ENCODE measurements at regions not wholly inside any gene's neighbourhood (a gene's known extent, or its start where the extent isn't known, plus 50 kb on each side); places are given as distances from the start of the nearest gene placed in this dataset.

- DNase-seq (ENCODE audit: low spot score), result no peak
- H3K9me3 ChIP-seq, result no peaks in the 10 kb centered on the region
- no peak overlapping the region for H3K4me3 ChIP-seq
- H3K27ac ChIP-seq, result no peak overlapping the region
- no peaks in the 10 kb centered on the region for H3K36me3 ChIP-seq
- no peak for TF ChIP-seq CTCF (IDR thresholded peaks at IDR 0.05)
- H3K4me1 ChIP-seq, result no peaks in the 10 kb centered on the region
- H3K27me3 ChIP-seq, result no peaks in the 10 kb centered on the region
Measured at GRCh38 chr13:64962404-64962803, 2267.7 kb downstream of the PCDH9 start.

DNA sequence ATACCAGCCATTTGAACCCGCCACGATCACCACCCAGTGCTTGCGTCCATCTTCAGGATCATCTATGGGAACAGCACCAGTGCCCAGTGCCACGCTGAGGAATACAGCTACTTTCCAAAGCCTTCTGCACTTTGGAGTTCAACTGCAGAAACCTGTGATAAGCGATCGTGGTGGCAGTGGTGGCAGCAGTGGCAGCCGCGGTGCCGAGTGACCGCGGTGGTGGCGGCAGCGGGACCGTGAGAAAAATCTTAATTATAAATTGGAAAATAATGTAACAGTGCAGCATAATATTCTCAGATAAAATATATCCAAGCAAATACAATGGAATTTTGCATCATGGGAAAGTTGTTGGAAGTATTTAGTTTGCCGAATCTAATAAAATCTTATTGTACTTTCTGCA, 2270.9 kb downstream of the PCDH9 start:
- H3K27me3 ChIP-seq, result no peaks in the 10 kb centered on the region
- no peak overlapping the region for H3K4me3 ChIP-seq
- no peaks in the 10 kb centered on the region for H3K9me3 ChIP-seq
- TF ChIP-seq CTCF (IDR thresholded peaks at IDR 0.05), result no peak
- H3K27ac ChIP-seq, result no peak overlapping the region
- H3K4me1 ChIP-seq, result no peaks in the 10 kb centered on the region
- H3K36me3 ChIP-seq, result no peaks in the 10 kb centered on the region
- DNase-seq (ENCODE audit: low spot score), result no peak

GRCh38 chr13:64958106-64958505, 2272.0 kb downstream of the PCDH9 start:
- DNase-seq (ENCODE audit: low spot score), result no peak
- no peaks in the 10 kb centered on the region for H3K4me1 ChIP-seq
- TF ChIP-seq CTCF (IDR thresholded peaks at IDR 0.05), result no peak
- no peak overlapping the region for H3K4me3 ChIP-seq
- no peaks in the 10 kb centered on the region for H3K27me3 ChIP-seq
- H3K36me3 ChIP-seq, result no peaks in the 10 kb centered on the region
- H3K9me3 ChIP-seq, result no peaks in the 10 kb centered on the region
- no peak overlapping the region for H3K27ac ChIP-seq

DNA sequence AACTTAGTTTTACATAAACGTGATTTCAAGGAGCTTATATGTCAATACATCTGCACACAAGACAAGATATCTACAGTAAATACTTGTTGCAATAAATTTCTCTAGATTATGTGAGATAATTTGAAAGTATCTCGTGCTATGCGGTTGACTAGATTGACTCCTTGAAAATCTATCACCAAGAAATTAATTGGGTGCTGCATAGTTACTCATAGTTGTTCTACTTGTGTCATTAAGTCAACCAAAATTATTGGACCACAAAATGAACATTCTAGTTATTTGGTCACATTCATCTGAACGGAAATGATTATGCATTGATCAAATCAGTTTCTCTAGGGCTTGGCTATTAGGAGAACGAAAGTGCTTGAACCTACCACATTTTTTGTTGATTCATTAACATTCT, 2291.5 kb downstream of the PCDH9 start:
- TF ChIP-seq CTCF (IDR thresholded peaks at IDR 0.05), result no peak
- no peak for DNase-seq (ENCODE audit: low spot score)
- no peak overlapping the region for H3K27ac ChIP-seq
- no peaks in the 10 kb centered on the region for H3K4me1 ChIP-seq
- H3K4me3 ChIP-seq, result no peak overlapping the region
- no peaks in the 10 kb centered on the region for H3K36me3 ChIP-seq
- H3K9me3 ChIP-seq, result no peaks in the 10 kb centered on the region
- no peaks in the 10 kb centered on the region for H3K27me3 ChIP-seq

- H3K4me1 ChIP-seq, result no peaks in the 10 kb centered on the region
- H3K4me3 ChIP-seq, result no peak overlapping the region
- H3K9me3 ChIP-seq, result no peaks in the 10 kb centered on the region
- no peaks in the 10 kb centered on the region for H3K27me3 ChIP-seq
- H3K36me3 ChIP-seq, result no peaks in the 10 kb centered on the region
- no peak overlapping the region for H3K27ac ChIP-seq
- no peak for DNase-seq (ENCODE audit: low spot score)
- TF ChIP-seq CTCF (IDR thresholded peaks at IDR 0.05), result no peak
Measured at GRCh38 chr13:64937302-64937701, 2292.8 kb downstream of the PCDH9 start.

DNA sequence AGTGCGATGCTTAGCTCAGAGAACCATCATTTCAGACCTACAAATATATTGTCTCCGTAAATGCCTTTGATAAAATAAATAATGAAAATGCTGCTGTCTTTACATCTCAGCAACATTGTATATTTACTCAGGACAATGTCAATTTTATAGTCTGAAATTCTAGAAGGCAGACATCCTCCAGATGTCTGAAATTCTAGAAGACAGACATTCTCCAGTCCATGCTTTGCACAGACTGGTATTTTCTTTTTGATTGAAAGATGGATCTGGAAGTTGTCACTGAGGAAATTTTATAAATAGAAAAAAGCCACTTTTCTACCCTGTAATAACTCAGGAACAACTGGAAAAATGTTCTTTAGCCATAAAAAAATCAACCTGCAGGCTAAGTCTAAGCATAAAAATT, 2293.3 kb downstream of the PCDH9 start:
- Histone ChIP-seq H3K27ac (no peak overlapping the region), H3K27me3 (no peaks in the 10 kb centered on the region)
- TF ChIP-seq CTCF (IDR thresholded peaks at IDR 0.05), result no peak

More for the DNA sequence above, 2293.3 kb downstream of the PCDH9 start:
- Histone ChIP-seq H3K4me3 (no peak overlapping the region), H3K4me1 (no peaks in the 10 kb centered on the region), H3K9me3 (no peaks in the 10 kb centered on the region), H3K36me3 (no peaks in the 10 kb centered on the region)
- no peak for DNase-seq (ENCODE audit: low spot score)
